Mesothelial cell of epicardium (in vitro differentiated cells): ENCODE measurements at regions not wholly inside any gene's neighbourhood (a gene's known extent, or its start where the extent isn't known, plus 50 kb on each side); places are given as distances from the start of the nearest gene placed in this dataset.
"Not testable (repeated sequence)": the region's sequence is repeated elsewhere in the genome, so short reads cannot be mapped to it uniquely, and the experiment has no call there.

Experiments used
- DNase-seq, 2 experiments: peaks; one replicate each; pipeline ENCODE4 v3.0.0; 2021; ENCODE audit warnings: low spot score in 2 of 2; ENCODE audit not compliant: unreplicated experiment in 2 of 2
- H3K27ac Mint-ChIP-seq: 2 replicates; pipeline ENCODE4 v1.8.0; 2021; ENCODE audit warnings: mixed read lengths
- H3K27me3 Mint-ChIP-seq: 2 replicates; pipeline ENCODE4 v1.8.0; 2021; ENCODE audit warnings: low read depth, mixed read lengths
- H3K36me3 Mint-ChIP-seq: 2 replicates; pipeline ENCODE4 v1.8.0; 2021; ENCODE audit warnings: mixed read lengths
- H3K4me1 Mint-ChIP-seq: 2 replicates; pipeline ENCODE4 v1.8.0; 2021; ENCODE audit warnings: mixed read lengths
- H3K4me3 Mint-ChIP-seq: 2 replicates; pipeline ENCODE4 v1.8.0; 2021; ENCODE audit warnings: mild to moderate bottlenecking, moderate library complexity, mixed read lengths
- H3K9me3 Mint-ChIP-seq: 2 replicates; pipeline ENCODE4 v1.8.0; 2021; ENCODE audit warnings: mixed read lengths
- TF ChIP-seq, protein P1 (sequence below): fragments of 200-600 bp; sonication (generic); IDR thresholded peaks from one replicate; pipeline ENCODE4 v1.5.0; 2021; ENCODE audit warnings: antibody characterized with exemption; ENCODE audit not compliant: unreplicated experiment

DNA sequence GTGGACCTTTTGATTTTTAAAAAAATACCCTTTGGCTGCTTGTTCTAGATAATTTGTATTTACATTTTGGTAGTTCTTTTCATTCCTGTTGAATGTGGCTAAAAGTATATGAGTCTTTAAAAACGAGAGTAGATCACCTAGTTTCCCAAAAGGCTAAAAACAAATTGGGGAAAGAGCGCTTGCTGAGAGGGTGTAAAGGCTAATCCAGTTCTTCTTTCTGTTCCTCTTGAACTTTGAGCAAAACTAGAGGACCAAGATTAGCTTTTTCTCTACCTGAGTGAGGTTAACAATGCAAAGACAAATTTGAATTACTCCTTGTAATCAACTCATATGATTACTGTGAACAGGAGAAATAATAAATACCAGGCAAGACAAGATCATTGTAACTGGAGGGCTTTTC, 2513.2 kb downstream of the PCDH9 start:
- DNase-seq: no peak
- H3K4me3 Mint-ChIP-seq: no peak overlapping the region
- TF ChIP-seq, protein P1, sequence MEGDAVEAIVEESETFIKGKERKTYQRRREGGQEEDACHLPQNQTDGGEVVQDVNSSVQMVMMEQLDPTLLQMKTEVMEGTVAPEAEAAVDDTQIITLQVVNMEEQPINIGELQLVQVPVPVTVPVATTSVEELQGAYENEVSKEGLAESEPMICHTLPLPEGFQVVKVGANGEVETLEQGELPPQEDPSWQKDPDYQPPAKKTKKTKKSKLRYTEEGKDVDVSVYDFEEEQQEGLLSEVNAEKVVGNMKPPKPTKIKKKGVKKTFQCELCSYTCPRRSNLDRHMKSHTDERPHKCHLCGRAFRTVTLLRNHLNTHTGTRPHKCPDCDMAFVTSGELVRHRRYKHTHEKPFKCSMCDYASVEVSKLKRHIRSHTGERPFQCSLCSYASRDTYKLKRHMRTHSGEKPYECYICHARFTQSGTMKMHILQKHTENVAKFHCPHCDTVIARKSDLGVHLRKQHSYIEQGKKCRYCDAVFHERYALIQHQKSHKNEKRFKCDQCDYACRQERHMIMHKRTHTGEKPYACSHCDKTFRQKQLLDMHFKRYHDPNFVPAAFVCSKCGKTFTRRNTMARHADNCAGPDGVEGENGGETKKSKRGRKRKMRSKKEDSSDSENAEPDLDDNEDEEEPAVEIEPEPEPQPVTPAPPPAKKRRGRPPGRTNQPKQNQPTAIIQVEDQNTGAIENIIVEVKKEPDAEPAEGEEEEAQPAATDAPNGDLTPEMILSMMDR: no peak
- no peak overlapping the region for H3K27ac Mint-ChIP-seq
- H3K36me3 Mint-ChIP-seq: peaks cover 16% of the 10 kb centered on the region
- peaks cover 33% of the 10 kb centered on the region for H3K9me3 Mint-ChIP-seq
- no peaks in the 10 kb centered on the region for H3K27me3 Mint-ChIP-seq
- peaks cover 14% of the 10 kb centered on the region for H3K4me1 Mint-ChIP-seq

DNA sequence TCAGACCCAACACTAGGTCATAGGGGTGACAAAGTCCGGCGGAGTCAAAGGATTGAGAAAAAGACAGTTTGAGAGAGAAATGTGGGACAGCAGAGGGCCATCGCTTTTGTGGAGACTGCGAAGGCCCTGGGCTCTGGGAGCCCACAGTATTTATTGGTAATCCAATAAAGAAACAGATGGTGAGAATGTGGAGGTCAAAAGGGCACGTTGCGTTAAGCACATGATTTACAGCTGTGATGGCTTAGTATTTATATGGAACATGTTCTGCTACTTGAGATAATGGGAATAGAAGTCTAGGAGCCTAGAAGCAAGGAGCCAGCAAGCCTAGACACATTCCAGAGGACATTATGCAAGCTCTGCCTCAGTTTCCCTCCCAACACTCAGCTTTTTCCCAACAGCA, 2521.1 kb downstream of the PCDH9 start:
- H3K27me3 Mint-ChIP-seq: no peaks in the 10 kb centered on the region
- H3K4me1 Mint-ChIP-seq: peaks cover 20% of the 10 kb centered on the region
- H3K36me3 Mint-ChIP-seq: peaks cover 9% of the 10 kb centered on the region
- H3K9me3 Mint-ChIP-seq: peaks cover 21% of the 10 kb centered on the region
- TF ChIP-seq, protein P1: no peak
- no peak overlapping the region for H3K4me3 Mint-ChIP-seq
- no peak for DNase-seq
- no peak overlapping the region for H3K27ac Mint-ChIP-seq

DNA sequence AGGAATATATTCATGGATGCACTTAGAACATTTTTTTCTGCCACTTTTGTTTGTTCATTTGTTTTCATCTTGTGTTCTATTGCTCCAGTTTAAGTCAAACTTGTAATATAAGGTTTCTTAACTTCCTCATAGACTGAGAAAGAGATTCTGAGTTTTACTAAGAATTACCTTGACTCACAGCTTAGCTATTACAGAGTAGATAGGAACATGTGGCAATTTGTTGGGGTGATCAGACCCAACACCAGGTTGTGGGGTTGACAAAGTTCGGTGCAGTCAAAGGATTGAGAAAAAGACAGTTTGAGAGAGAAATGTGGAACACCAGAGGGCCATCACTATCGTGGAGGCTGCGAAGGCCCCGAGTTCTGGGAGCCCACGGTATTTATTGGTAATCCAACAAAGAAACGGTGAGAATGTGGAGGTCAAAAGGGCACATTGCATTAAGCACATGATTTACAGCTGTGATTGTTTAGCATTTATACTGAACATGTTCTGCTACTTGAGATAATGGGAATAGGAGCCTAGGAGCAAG, 2526.0 kb downstream of the PCDH9 start:
- DNase-seq: no peak
- H3K36me3 Mint-ChIP-seq: peaks cover 4% of the 10 kb centered on the region
- H3K9me3 Mint-ChIP-seq: peaks cover 20% of the 10 kb centered on the region
- peaks cover 20% of the 10 kb centered on the region for H3K4me1 Mint-ChIP-seq
- H3K4me3 Mint-ChIP-seq: no peak overlapping the region
- TF ChIP-seq, protein P1: no peak
- no peaks in the 10 kb centered on the region for H3K27me3 Mint-ChIP-seq
- H3K27ac Mint-ChIP-seq: peak overlapping the region; percentile 50

DNA sequence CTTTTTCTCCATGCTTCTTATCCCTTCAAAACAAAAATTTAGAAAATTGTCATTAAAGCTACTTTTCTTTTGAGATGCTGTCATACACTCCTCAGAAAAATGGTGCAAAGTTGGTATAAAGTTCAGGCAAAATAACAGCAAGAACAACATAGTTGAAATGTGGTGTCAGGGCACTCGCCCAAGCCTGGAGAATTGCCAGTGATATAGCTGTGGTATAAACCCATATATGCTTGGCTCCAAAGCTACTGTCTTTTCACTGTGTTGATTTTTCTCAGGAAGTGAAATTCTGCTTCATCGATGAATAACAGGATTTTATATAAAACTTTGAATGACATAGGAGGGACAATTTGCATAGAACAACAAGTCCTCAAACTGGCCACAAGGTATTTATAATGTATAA, 2532.9 kb downstream of the PCDH9 start:
- no peak for DNase-seq
- no peaks in the 10 kb centered on the region for H3K27me3 Mint-ChIP-seq
- TF ChIP-seq, protein P1: no peak
- H3K36me3 Mint-ChIP-seq: peaks cover 2% of the 10 kb centered on the region
- H3K9me3 Mint-ChIP-seq: peaks cover 6% of the 10 kb centered on the region
- no peak overlapping the region for H3K27ac Mint-ChIP-seq
- no peak overlapping the region for H3K4me3 Mint-ChIP-seq
- peaks cover 3% of the 10 kb centered on the region for H3K4me1 Mint-ChIP-seq

DNA sequence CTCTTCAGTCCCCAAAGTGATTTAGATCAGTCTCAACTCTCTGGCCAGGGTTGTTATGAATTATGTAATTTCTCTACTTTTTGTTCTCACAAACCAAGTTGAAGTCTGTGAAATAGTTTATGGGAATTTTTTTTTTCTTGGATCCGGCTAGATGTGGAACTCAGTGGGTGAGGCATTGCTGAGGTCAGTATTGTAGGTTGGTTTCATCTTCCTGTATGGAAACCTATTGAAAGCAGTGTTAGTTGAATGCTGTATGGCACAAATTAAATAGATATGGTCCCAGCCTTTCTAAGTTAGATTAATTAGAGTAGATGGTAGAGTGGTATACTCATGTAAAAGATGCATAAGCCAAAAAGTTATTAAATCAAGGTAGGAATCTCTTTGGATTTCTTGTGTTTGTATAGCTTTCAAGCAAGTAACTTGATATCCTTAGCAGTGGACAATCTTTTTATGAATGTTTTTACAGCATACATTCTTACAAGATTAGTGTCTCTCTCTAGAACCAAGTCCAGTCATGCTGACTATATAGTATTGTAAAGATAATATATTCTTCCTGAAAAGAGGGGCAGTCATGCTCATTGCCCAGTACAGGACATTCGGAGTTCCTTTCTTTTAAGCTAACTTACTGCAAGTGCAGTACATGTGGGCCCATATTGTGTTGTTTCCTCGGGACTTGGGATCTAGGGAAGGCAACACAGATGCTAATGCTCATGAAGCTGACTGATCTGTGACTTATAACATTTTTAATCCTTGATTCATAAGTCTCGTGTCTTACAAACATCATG, 2541.1 kb downstream of the PCDH9 start:
- Mint-ChIP-seq H3K36me3 (peaks cover 2% of the 10 kb centered on the region), H3K4me1 (peaks cover 4% of the 10 kb centered on the region), H3K27ac (peak overlapping the region; percentile 28), H3K27me3 (no peaks in the 10 kb centered on the region), H3K9me3 (peaks cover 23% of the 10 kb centered on the region), H3K4me3 (no peak overlapping the region)
- TF ChIP-seq, protein P1: no peak
- DNase-seq: no peak

DNA sequence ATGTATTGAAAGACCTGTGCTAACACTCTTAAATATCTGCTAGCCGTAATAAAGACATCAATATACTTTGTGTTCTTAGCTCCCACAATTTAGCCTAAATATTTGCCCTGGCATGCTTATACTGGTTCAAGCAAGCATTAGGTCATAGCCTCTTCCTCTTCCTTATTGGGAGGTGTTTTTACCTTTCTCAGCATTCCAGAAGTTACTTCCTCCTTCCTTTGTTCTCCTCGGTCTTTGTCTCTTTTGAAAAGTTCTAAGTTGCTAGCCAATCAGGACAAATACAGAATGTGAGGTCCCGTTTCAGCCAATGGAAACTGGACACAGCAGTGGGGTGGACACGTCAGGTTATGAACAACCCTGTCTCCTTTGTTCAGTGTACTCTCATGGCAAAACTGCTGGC, 2543.6 kb downstream of the PCDH9 start:
- not testable (repeated sequence) for H3K27me3 Mint-ChIP-seq, H3K4me1 Mint-ChIP-seq, H3K36me3 Mint-ChIP-seq, H3K27ac Mint-ChIP-seq, H3K4me3 Mint-ChIP-seq, DNase-seq
- peaks cover 30% of the 10 kb centered on the region for H3K9me3 Mint-ChIP-seq
